NCI-H2029 treated with DMSO at 0.1 percent for 48 hours (cell line): ENCODE measurements at regions not wholly inside any gene's neighbourhood (a gene's known extent, or its start where the extent isn't known, plus 50 kb on each side); places are given as distances from the start of the nearest gene placed in this dataset.
"Not testable (repeated sequence)": the region's sequence is repeated elsewhere in the genome, so short reads cannot be mapped to it uniquely, and the experiment has no call there.

Experiments
- DNase-seq: peaks from one replicate; lab custom pipeline; 2025; lab: John Stamatoyannopoulos, UW

GRCh38 chr16:29108625-29109169, 123.8 kb downstream of the LAT start:
- DNase-seq = not testable (repeated sequence)

DNA sequence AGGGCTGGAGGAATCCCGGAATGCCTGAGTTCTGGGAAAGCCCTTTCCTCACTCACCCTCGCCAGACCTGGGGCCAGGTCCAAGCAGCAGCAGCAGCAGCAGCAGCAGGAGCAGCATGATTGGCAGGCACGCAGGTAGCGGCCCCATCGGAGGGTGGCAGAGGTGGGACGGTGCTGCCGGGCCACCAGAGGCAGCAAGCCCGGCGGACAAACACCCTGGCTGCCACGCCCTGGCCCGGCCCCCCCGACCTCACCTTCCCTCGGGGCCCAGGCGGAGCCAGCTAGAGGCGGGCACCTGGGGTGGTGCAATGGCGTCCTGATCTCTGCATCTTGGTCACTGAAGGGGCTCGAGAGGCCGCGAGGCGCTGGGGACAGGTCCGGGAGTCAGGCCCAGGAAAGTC, 122.4 kb downstream of the LAT start:
- DNase-seq = no peak

GRCh38 chr16:29106259-29106908, 121.5 kb downstream of the LAT start:
- DNase-seq = not testable (repeated sequence)

DNA sequence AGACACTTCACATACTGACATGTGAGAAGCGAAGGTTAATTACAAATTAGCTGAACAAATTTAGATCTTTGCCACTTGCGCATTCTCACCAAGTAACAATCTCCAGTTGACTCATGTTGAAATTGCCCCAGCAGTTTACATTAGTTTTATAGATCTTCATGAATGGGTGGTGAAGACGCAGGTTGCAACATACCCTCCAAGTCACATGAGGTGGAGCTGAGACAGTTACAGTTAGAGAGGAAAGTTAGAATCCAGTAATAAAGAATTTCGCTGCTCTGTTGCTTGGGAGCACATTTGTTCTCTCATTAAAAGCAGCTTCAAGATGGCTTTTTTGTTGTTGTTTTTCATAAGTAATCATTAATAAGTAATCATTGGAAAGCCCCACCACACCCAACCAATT, 119.7 kb downstream of the LAT start:
- not testable (repeated sequence) for DNase-seq

- DNase-seq = not testable (repeated sequence)
These were observed 113.1 kb downstream of the LAT start for GRCh38 chr16:29097965-29098364.

DNA sequence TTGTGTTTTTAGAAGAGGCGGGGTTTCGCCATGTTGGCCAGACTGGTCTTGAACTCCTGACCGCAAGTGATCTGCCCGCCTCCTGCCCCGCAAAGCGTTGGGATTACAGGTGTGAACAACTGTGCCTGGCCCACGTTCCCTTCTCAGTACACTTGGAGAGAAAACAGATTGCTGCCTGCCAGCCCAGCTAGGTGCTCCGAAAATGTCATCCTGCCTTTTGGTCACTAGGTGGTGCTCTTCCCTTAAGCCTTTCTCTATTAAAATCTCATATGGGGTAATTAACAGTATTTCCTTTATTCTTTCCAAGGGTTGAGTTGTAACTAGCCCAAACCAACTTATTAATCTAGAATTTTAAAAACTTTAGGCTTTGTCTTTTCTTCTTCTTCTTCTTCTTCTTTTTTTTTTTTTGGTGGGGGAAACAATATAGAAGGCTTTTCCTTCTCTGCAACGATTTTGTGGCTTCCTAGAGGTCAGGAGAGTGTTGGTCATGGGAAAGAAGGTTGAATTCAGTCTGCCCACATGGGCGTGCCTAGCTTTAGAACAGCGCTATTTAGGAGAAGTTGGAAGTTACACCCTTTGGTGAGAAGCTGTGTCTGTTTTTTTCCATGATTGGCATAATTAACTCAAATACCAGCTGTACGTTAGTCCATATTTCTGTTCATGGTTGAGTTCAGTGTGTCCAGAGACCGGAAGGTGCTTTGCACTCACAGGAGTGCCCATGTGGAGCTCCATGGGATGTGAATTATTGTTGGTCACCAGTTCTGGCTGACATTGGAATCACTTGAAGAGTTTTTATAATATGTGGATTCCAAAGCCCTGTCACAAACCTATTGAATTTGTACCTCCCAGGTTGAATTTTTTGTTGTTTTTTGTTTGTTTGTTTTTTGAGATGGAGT, 110.1 kb downstream of the LAT start:
- not testable (repeated sequence) for DNase-seq

DNA sequence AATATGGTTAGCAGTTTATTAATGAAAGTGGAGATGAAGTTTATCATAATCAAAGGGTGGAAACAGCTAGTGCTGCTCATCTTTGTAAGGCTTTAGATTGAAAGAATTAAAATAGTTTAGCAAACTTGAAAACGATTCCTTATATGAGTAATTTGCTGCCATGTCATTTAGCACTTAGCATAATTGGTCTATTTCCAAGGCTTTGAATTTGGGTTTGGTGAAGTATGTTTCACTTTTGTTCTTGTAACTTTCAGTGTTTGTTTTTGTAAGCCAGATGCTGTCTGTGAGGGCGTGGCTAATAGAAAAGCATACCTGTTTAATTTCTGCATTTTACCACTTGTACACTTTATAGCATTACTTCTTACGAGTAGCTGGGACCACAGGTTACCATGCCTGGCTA, 109.5 kb downstream of the LAT start:
- not testable (repeated sequence) for DNase-seq

DNA sequence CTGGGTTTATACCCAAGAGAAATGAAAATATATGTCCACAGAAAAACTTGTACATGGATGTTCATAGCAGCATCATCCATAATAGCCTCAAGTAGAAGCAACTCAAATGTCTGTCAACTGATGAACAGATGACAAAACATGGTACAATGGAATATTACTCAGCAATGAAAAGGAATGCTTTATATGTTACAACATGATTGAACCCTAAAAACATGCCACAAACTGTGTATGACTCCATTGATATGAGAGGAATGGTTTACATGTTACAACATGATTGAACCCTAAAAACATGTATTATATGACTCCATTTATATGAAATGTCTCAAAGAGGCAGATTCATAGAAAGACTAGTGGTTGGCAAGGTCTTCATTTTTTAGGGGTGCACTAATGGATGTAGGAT, 104.8 kb downstream of the LAT start:
- not testable (repeated sequence) for DNase-seq

- not testable (repeated sequence) for DNase-seq
These were observed 102.8 kb downstream of the LAT start for GRCh38 chr16:29087673-29088072.

- not testable (repeated sequence) for DNase-seq
These were observed 97.2 kb downstream of the LAT start for GRCh38 chr16:29081829-29082639.

GRCh38 chr16:29074554-29075402, 89.9 kb downstream of the LAT start:
- not testable (repeated sequence) for DNase-seq

- not testable (repeated sequence) for DNase-seq
These were observed 77.4 kb downstream of the LAT start for GRCh38 chr16:29062235-29062634.

GRCh38 chr16:29061467-29061921, 76.6 kb downstream of the LAT start:
- not testable (repeated sequence) for DNase-seq

DNA sequence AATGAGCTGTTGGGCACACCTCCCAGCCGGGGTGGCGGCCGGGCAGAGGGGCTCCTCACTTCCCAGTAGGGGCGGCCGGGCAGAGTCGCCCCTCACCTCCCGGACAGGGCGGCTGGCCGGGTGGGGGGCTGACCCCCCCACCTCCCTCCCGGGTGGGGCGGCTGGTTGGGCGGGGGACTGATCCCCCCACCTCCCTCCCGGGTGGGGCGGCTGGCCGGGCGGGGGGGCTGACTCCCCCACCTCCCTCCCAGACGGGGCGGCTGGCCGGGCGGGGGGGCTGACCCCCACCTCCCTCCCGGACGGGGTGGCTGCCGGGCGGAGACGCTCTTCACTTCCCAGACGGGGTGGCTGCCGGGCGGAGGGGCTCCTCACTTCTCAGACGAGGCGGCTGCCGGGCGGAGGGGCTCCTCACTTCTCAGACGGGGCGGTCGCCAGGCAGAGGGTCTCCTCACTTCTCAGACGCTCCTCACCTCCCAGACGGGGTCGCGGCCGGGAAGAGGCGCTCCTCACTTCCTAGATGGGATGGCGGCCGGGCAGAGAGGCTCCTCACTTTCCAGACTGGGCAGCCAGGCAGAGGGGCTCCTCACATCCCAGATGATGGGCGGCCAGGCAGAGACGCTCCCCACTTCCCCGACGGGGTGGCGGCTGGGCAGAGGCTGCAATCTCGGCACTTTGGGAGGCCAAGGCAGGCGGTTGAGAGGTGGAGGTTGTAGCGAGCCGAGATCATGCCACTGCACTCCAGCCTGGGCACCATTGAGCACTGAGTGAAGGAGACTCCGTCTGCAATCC, 75.4 kb downstream of the LAT start:
- DNase-seq = not testable (repeated sequence)

- DNase-seq = not testable (repeated sequence)
These were observed 74.7 kb downstream of the LAT start for GRCh38 chr16:29059575-29059974.
